GM19397 (cell line): ENCODE measurements at regions not wholly inside any gene's neighbourhood (a gene's known extent, or its start where the extent isn't known, plus 50 kb on each side); places are given as distances from the start of the nearest gene placed in this dataset.
"Not testable (repeated sequence)": the region's sequence is repeated elsewhere in the genome, so short reads cannot be mapped to it uniquely, and the experiment has no call there.

Experiments
- ATAC-seq: cut with Tn5 transposase; IDR thresholded peaks from one replicate; pipeline ENCODE4 v1.9.1; 2021; ENCODE audit warnings: mild to moderate bottlenecking, moderate library complexity; ENCODE audit not compliant: unreplicated experiment

- ATAC-seq = no peak
These were observed 553.0 kb downstream of the RPS29 start for GRCh38 chr14:49033131-49033530.

- ATAC-seq = not testable (repeated sequence)
These were observed 554.5 kb downstream of the RPS29 start for GRCh38 chr14:49031710-49032109.

DNA sequence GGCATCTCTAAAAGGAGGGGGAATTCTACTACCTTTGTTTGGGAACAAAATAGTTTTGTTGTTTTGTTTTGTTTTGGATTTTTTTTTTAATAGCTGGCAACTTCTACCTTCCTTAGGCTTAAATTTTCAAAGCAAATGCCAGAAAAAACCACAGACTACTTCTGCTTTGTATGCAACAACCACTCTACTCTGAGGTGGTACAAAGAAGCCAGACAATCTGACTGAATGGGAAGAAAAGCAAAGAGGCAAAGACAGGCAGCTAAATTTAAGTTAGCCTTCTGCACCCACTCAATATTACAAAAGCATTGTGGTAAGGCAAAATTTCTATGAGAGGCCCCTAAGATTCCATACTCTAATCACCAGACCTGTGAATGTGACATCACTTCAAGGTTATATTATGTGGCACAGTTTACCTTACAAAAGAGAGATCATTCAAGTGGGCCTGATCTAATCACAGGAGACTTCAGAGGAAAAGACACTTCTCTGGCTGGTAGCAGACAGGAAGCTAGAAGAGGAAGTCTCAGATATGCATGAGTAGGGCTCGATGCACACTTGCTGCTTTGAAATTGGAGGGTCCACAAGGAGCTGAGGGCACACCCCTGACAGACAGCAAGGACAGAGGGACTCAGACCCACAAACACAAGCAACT lies 566.6 kb downstream of the RPS29 start:
- ATAC-seq = peak; percentile 94

GRCh38 chr14:49017447-49017846 lies 568.7 kb downstream of the RPS29 start:
- no peak for ATAC-seq

GRCh38 chr14:49016381-49016780 lies 569.8 kb downstream of the RPS29 start:
- no peak for ATAC-seq

- no peak for ATAC-seq
These were observed 571.7 kb downstream of the RPS29 start for GRCh38 chr14:49014476-49014875.

GRCh38 chr14:49008363-49008762 lies 577.8 kb downstream of the RPS29 start:
- no peak for ATAC-seq

DNA sequence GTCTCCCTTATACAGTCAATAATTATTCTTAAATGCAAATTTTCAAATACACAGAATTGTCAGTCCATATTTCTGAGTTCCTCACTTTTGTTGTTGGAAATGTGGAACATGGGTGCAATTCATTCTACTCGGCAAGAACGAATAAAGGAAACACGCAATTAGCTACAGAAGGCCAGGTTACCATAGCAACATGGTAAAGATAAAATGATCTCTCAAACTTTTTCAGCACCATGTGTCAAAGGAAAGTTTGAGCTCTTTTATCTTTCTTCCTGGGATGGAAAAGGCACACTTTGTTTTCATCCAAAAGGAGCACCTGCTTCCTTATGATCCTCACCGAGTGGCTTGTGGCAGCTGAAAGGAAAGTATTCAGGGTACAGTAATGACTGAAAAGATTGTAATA lies 595.0 kb downstream of the RPS29 start:
- no peak for ATAC-seq

- no peak for ATAC-seq
These were observed 602.8 kb downstream of the RPS29 start for GRCh38 chr14:48983351-48983888.

DNA sequence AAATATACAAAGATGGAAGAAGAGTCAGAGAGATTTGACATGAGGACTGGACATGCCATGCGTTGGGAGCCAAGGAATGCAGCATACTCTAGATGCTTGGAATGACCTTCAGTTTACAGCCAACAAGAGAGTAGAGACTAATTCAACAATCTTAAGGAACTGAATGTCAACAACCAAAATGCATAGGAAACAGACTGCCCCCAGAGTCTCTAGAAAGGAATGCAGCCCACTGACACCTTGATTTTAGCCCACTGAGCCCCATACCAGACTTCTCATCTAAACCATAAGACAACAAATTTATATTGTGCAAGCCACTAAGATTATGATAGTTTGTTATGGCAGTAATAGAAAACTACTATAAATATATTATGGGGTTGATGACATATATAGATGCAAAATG lies 611.2 kb downstream of the RPS29 start:
- ATAC-seq = no peak

DNA sequence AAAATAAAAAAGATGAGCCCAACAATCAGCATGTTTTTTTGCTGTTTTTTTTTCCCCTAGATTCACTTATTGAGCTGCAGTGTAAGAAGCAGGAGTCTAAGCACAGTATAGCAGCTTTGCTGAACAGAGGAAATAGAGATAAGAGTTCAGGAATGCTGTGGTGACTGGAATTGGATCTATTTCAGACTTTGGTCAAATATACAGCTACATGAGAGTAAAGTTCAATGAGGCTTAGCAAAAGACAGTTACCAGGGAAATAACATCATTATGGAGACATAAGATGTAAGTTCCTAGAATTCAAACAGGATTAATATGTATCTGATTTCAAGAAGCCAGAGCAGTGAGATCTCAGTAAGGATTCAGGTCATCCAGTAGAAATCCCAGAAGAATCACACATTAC lies 613.0 kb downstream of the RPS29 start:
- ATAC-seq = no peak

DNA sequence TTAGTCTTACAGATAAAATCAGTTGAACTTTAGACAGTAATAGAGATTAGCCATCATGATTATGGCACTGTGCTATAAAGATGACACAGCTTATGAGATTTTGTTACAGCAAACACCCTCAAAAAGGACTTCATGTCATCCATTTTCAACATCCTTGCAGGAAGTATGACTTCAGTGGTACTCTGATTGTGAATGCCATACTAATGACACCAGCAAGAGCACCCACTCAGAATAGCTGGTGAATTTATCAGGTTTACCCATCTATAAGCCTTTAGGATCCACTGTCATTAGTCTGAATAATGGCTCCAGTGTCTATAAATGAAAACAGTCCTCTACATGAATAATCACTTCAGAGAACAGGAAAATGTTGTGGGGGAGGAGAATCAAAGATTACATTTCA lies 615.2 kb downstream of the RPS29 start:
- no peak for ATAC-seq

DNA sequence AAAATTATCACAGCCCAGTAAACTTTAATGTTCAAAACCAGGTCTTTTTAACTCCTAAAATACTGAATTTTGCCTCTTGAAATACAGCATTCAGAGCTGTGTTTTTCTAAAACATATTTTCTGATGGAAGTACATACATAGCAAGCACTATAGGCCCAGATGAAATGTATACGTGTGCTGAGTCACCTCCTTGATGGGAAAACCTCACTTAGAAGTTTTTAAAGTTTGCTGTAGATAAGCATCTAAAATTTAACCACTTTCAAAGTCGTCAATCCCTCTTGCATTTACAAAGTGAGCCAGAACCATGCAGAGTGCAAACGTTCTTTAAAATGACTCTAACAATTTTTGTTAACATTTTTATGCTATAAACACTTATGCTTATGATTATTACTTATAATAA lies 618.8 kb downstream of the RPS29 start:
- no peak for ATAC-seq

DNA sequence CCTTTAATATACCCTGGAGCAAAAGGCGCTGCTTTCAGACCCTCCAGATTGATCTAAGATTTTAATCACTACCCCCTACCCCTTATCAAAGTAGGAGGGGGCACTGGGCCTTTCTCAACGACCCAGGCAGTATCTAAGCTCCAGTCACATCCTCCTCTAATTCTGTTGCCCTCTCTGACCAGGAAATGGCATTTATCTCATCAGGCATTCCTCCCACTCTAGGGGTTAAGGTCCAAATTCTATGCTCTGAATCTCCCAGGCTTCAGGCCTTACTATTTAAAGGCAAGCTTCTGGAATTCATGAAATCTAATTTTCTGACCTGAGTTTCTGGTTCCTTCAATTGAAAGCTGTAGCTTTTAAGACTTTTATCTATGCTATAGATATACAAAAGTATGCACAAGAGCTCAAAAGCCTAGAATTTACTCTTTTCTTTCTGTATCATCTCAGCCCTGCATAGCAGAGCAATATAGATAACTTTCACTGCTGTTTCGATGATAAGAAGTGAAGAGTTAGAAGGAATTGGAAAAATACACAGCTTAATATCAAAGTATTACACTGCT lies 622.9 kb downstream of the RPS29 start:
- ATAC-seq = no peak

- no peak for ATAC-seq
These were observed 628.7 kb downstream of the RPS29 start for GRCh38 chr14:48957486-48957885.

DNA sequence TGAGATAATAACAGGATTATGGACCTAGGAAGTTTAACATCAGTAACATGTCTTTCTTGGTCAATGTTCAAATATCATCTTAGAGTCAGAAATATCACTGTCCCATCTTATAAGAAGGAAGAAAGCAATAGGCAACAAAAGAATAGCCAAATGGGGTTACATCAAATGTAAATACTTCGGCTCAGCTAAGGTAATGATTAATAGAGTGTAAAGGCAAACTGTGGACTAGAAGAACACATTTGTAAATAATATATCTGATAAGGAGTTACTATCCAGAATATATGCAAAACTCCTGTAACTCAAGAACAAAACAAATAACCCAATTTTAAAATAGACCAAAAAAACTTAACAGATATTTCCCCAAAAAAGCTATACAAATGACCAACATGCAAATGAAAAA lies 630.3 kb downstream of the RPS29 start:
- ATAC-seq = no peak

- ATAC-seq = no peak
These were observed 631.7 kb downstream of the RPS29 start for GRCh38 chr14:48954446-48954845.

- ATAC-seq = no peak
These were observed 641.4 kb downstream of the RPS29 start for GRCh38 chr14:48944809-48945208.

GRCh38 chr14:48943913-48944312 lies 642.3 kb downstream of the RPS29 start:
- no peak for ATAC-seq

GRCh38 chr14:48937541-48938195 lies 648.5 kb downstream of the RPS29 start:
- ATAC-seq = no peak

DNA sequence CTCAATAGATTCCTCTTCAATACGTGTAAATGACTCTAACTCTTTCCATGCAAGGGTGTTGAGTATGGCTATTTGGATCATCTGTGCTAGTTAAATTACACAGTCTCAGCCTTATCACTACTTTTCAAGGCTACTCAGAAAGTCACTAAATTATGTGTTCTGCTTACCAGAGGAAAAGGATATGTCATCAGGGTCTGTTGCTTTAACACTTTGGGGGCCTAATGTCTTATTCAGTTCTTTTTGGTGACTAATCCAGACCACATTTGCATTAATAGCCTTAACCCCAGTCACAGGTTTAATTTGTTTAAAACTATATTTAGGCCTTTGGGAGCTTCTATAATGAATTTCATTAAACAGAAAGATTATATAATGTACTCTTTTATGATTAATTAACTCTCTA lies 649.3 kb downstream of the RPS29 start:
- ATAC-seq = no peak

- no peak for ATAC-seq
These were observed 649.8 kb downstream of the RPS29 start for GRCh38 chr14:48936362-48936761.
